ENCODE measurements at regions not wholly inside any gene's neighbourhood (a gene's known extent, or its start where the extent isn't known, plus 50 kb on each side); places are given as distances from the start of the nearest gene placed in this dataset.

DNA sequence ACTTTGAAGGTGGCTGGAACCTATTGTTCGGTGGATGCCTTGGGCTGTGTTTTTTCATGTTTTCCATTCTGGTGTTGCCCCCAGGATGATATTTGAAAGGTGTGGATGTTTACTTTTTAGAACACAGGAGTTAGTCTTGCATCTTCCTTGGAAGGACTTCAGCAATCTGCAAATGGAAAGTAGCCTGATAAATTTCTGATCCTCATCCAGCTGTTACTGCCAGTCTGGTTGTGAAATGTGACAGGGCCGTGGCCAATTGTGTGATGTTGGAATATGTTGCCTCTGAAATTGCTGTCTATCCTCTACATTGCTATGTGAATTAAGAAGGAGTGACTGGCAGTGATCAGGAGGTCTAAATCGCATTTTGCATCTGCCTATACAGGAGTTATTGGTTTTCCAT lies 382.5 kb upstream of the C2CD4B start:
- DNase-seq (ENCODE audit: low spot score): no peak

DNA sequence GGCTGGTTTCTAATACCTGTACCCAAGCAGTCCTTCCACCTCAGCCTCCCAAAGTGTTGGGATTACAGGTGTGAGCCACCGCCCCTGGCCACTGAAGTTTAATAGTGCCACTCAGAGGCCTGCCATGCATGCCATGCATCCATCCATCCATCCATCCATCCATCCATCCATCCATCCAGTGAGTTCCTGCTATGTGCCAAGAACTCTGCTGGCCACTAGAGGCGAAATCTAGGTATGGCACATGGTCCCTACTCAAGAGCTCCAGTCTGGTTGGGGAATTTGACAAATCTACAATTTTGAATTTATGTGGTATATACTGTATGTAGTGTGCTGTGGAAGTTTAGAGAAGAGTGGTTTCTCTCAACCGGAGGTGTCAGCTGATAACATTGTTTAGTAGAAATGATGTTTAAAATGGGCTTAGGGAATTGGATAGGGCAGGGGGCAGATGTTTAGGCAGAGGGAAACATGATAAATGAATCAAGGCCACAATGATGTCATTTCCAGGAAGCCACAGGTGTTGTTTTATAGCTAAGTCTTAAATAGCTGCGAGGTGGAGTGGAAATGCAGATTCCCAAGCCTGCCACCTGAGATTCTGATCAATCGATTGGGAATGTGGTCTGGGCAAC lies 384.4 kb upstream of the C2CD4B start:
- DNase-seq (ENCODE audit: low spot score): peak; percentile 64

DNA sequence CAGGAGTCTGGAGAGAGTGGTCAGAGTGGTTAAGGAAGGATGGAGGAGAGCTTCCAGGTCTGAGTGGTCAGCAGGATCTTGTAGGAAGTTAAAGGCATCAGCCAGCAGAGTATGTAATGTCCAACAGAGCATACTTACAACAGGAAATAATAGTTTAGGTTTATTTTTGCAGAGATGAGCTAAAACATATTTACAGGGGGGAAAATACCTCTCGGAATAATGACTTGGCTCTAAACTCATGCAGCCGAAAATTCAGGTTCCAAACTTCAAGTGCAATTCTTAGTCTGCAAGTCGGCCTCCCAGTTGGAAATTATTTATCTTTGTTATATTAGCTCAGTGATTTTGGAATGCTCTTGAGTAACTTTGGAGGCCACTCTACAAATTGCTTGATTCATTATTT lies 385.0 kb upstream of the C2CD4B start:
- no peak for DNase-seq (ENCODE audit: low spot score)

DNA sequence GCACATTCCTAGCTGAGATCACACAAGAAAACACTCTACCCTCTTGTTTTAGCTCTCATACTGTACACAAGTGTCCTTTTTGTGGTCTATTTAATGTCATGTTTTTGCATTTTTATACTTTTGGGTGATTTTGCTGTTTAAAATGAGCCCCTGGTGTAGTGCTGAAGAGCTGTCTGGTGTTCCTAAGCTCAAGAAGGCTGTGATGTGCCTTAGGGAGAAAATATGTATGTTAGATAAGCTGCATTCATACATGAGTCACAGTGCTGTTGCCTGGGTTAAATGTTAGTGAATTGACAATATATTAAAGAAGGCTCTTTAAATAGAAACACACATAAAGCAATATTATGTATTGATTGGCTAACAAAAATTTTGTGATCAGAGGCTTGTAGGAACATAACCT lies 387.4 kb upstream of the C2CD4B start:
- DNase-seq (ENCODE audit: low spot score): no peak

DNA sequence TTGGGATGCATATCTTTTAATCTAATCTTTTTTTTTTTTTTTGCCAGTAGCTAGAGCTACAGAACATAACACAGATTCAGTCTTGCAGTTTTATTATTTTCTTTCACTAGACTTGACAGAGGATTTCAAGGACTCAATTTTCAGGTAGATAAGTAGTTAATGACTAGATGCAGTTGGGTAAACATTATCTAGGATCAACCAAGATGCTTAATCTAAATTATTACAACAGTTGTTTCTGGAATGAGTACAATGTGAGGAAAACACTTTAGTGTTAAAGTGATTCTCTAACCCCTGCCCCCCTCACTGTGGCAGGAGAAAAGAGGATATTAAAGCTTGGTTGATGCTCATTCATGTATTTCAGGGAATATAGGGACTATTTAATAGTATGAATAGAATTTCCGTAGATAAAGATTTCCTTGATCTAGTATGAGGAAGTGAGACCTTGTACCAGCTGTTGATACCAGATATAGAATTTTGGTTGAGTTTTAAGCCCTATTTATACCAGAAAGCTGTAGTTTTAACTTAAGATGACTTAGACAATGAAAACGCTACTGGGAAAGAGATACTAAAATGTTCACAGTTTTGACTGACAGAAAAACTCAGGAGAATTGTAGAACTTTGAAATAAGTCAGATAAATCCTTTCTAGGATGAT lies 389.0 kb upstream of the C2CD4B start:
- no peak for DNase-seq (ENCODE audit: low spot score)

DNA sequence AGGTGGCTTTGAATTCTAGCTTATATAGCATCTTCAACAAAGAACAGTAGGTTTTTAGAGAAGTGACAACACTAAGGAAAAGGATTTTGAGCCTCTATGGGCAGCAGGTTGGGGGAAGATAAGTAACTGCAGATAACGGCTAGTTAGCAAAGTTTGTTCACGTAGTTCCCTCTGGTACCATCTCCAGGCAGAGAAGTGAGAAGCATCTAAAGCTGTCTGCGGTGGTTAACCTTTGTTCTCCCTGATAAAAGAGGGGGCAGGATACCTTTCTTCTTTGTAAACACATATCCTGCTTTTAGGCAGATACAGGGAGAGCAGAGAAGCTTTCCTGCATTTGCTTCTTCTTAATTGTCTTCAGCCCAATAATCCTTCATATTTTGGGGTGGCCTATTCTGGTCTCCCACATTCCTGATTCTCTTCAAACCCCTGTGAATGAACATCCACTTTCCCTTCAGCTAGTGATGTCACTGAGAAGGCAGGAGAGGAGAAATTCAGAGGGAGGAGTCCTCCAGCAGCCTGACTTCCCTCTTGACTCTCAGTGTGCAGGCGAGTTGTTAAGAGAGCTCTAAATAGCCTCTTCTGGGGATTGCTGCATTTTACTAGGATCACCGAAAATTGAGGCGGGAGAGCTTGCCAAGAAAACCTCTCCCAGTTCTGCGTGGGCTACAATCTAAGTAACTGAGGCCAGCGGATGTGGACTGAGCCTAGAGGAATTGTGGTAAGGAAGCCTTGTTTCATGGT lies 393.7 kb upstream of the C2CD4B start:
- DNase-seq (ENCODE audit: low spot score): no peak

DNA sequence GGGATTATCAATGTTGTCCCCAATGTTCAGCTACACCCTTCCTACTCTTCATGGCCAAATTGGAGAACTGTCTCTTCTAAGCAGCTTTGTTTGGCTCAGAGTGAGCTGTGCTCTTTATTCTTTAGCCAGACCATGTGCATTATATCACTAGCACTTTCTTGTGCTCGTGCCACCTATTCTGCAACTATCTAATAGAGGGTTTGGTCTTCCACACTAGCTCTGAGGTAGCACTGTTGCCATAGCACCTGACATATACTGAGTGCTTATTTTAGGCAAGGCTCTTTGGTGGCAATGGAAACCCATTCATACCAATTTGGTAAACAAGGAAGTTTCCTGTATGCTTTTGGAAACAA lies 394.3 kb upstream of the C2CD4B start:
- no peak for DNase-seq (ENCODE audit: low spot score)

DNA sequence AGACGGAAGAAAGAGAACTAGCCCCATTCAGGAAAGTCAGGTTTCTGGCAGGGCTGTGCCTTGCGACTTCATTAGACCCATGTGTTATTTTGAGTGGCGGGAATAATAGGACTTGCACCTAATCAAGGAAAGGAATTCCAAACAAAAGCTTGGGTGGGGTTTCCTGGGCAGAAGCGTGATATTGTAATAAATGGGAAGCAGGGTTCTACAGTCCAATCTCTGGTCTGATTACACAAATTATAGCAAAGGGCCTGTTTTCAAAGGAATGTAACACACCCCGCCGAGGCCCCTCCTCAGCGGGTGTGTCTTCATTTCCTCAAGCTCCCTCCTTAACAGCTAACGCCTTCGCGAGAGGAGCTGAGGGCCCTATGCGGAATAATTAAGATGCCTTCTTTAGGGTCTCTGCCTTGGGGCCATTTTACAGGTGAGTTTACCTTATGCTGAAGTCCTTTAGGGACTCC lies 396.0 kb upstream of the C2CD4B start:
- DNase-seq (ENCODE audit: low spot score): no peak

DNA sequence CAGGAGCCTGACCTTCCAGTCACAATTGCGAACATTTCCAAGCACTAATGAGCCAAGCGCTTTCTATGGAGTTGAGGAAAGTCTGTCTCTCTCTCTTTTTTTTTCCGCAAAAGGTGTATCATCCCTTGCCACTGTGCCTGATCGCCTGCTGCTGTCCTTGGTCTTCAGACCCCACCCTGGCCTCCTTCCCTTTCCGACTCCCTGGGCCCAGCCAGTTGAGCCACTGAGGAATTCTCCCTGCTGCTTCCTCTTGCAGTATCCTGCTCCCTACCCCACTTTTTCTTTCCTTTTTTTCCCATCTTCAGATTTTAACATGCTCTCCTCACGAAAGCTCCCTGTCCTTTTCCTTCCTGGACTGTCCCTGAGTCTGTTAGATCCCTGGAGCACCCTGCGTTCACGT lies 396.5 kb upstream of the C2CD4B start:
- no peak for DNase-seq (ENCODE audit: low spot score)

DNA sequence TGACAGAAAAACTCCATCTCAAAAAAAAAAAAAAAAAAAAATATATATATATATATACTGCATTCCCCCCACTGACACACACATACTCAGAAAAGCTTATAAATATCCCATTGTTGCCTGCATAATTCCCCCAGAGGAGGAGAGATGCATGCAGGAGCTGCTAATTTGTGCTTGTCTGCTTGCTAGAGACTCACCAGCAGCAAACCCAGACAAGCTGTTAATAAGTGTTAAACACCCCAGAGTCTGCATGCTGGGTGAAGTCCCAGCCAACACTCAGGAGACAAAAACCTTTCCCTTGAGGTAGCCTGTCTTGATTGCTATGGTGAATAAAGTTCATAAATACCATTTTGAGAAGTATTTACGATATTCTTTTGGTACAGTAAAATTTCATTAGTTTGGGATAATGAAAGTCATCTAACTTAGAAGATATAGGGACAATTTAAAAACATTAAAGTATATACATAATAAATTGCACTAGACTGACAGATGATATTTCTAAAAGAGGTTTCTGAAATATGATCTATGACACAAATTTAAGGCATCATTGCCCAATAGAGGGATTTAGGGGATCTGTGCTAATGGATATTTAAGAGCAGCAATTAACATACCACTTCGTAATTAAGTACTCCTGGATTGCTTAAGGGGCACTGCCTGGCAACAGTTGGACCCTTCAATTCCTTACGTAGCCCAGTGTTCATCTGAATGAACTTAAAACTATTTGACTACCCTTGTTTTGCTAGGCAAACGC lies 400.0 kb upstream of the C2CD4B start:
- DNase-seq (ENCODE audit: low spot score): no peak

DNA sequence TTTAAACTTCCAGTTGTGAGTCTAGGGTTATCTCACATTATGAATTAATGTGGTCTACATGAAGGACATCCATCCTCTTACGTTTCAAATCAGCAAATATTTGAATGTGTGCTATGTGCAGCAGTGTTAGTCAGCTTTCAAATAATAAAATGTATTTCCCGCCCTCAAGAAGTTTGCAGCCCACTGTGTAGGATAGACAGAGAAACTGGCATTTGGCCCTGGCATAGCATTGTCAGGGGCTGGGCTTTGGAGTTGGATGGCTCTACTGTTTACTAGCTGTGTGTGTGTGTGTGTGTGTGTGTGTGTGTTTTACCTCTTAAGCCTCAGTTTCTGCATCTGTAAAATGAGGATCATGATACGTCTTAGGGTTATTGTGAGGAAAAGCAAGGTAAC lies 400.5 kb upstream of the C2CD4B start:
- DNase-seq (ENCODE audit: low spot score): no peak

DNA sequence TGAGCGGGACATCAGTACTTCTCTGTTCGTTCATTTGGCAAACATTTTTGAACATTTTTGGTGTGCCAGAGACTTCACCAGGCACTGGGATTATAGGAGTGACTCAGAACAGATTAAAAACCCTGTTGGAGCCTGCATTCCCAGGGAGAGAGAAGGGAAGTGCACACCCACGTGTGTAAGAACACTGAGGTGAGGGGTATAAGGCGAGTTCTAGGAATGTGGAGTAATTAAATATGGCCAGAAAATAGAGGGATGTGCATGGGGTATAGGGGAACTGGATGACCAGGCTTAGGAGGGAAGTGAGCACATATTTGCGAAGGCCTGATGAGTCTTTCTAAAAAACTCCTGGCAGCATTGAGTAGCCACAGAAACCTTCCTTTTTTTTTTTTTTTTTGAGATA lies 401.2 kb upstream of the C2CD4B start:
- no peak for DNase-seq (ENCODE audit: low spot score)

DNA sequence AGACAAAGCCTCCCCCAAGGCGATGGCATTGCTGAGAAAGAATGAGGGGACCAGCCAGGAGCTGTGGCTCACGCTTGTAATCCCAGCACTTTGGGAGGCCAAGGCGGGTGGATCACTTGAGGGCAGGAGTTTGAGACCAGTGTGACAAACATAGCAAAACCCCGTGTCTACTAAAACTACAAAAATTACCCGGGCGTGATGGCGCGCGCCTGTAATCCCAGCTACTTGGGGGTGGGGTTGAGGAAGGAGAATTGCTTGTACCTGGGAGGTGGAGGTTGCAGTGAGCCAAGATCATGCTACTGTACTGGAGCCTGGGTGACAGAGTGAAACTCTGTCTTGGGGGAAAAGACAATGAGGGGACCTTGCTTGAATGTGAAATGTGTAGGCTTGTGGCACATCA lies 402.4 kb upstream of the C2CD4B start:
- no peak for DNase-seq (ENCODE audit: low spot score)

DNA sequence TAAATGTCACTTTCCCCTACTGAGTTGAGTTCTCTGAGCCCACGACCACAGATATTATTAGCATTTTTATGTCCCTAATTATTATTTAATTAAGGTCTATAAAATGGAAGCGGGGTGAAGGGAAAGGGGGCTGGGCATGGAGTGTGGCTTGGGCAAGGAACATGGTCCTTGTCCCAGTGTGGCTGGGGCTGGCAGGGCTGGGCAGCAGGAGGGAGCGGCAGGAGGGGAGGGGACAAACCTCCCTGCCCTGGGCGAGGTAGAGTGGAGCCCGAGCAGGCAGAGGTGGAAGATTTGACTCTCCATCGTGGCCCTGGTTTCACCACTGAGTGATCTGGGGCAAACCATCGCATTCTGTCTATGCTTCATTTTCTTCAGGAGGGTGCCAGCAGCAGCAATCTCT lies 402.9 kb upstream of the C2CD4B start:
- DNase-seq (ENCODE audit: low spot score): no peak

DNA sequence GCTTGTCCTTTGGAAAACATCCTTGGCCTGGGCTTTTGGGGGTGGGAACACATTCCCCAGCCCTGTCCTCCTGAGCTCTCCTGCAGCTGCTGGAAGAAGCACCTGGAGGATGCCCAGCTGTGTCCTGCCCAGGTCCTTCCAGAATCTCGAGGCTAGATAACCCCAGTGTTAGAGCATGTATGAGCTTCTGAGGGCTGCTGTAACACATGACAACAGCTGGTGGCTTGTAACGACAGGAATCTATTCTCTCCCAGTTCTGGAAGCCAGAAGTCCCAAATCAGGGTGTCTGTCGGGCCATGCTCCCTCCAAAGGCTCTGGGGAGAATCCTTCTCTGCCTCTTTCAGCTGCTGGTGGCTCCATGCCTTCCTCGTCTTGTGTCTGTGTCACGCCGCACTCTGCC lies 403.6 kb upstream of the C2CD4B start:
- DNase-seq (ENCODE audit: low spot score): no peak

DNA sequence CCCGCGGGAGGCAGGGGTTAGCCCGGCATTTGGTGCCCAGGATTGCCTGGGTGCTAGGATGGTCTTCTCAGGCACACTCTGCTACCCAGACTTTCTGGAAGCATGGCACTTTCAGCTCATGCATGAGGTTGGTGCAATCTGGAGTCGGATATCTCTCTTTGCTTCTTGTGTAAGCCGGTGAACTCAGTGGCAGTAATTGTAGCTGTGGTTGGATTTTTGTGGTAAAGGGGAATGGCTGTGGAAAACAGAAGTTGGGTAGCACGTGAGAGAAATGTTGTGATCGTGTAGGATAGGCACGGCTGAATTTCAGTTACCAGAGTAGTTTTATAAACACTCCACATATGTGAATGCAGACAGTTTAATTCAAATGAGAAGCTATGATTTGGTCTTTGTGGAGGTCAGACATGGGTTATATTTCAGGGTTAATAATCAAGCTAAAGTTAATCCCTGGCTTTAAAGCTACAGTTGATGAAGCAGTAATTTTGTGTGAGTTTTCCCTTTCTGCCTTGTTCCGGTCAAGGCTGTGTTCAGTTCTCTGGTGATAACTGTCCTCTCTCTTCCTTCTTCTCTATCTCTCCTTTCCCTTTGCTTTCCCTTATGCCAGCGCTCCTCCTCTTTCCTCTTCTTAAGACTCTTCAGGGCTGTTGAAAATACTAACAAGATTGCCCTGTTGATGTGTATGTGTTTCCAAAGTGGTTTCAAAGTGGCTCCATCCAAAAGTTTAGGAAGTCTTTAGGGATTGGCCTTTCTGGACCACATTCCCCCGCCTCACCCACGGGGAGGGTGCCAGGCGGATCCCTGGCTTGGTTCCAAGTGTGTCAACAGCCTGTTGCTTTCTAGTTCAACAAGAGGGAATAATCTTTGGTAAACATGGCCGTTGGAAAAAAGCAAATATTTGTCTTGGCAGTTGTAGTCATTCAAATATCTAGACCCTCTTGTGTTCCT lies 404.6 kb upstream of the C2CD4B start:
- DNase-seq (ENCODE audit: low spot score): no peak

DNA sequence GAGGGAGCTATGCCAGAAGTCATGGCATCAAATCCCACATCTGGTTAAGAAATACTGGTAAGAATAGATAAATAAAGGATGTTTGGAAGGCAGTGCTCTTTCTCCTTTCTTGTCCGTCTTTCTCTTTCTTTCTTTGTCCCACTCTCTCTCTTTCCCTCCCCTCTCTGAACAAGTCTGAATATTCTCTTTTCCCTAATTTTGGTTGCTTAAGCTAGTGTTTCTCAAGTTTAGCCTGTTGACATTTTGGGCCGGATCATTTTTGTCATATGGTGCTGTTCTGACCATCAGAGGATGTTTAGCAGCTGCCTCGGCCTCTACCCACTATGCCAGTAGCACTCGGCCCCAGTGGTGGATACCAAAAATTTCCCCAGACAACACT lies 405.3 kb upstream of the C2CD4B start:
- DNase-seq (ENCODE audit: low spot score): no peak

DNA sequence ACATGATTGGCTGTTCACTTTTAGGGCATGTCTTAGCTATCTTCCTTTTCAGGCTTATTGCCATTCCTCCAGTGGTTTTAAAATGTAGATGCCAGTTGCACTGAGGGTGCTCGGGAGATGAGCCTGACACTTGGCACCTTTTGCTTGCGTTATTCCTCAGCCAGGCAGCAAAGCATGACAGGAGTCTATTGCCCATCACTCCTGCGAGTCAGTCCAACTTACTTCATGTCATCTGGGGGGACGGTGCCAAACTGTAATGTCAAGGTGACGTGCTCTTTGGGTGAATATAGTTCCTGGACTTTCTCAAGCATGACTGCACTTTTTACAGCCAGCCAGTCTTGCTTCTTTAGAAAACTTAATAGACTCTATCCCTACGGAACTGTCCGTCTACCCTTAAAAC lies 406.0 kb upstream of the C2CD4B start:
- no peak for DNase-seq (ENCODE audit: low spot score)

DNA sequence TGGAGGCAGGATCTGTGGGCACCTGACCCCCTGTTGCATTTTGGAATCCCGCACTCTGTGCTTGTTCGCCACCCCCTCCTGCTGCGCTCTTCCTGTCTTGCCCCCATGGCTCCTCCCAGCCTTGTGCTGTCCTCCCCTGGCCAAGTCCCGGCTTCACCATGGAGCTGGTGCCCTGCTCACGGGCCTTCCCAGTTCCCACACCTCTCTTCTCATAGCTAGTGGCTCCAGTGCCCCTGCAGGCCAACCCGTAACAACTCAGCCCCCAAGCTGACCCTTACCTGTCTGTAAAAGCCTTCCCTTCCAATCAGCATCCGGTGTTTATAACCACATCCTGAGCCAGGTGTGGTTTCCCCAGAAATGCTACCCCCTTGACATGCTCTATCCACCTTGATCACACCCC lies 407.7 kb upstream of the C2CD4B start:
- no peak for DNase-seq (ENCODE audit: low spot score)

DNA sequence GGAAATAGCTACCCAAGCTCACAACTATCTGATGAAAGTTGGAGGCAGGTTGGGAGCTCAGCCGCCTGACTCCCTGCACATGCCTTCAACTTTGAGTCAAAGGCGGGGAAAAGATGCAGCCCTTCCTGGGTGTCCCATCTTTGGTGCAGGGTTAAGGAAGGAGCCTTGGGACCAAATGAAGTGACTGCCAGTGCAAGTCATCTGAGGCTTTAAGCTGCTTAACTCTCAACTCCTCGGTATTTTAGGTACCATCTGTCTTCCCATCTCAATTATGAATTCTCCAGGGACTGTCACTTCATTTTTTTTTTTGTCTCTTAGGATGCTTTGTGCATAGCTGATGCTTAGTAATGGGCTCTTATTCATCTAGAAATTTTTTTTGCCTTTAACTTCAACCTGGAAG lies 408.8 kb upstream of the C2CD4B start:
- no peak for DNase-seq (ENCODE audit: low spot score)

DNA sequence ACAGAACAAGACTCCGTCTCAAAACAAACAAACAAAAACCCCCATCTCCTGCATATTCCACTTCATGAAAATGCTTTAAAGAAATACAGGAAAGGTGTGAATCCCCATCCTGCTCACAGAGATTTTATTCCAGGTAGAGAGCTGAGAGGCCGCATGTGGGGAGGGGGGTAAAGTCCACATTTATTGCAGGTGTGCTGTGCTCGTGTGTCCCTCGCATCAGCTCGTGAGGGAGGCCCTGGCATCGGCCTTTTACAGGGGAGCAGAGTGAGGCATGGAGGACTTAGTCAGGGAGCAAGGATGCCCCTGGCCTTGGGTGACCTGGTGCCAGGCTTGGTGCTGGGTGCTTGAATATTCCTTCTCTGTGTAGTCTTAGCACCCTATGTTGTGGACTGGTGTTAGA lies 413.5 kb upstream of the C2CD4B start:
- no peak for DNase-seq (ENCODE audit: low spot score)

DNA sequence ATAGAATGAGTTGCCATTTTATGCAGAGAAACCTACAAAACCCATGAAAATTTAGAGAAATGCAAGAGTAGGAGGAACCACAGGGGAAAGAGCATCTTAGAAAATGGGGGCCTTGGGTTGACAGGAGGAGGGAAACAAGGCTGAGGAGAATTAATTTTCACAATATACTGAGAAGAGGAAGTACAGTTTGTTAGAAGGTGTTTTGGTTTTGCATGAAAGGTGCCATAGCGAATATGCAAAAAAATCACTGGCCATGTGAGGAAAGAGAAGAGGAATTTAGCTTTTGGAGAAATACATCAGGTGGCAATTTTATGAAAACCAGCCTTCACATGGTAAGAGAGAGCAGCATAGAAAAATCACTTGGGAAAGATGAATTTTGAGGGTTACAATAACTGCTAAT lies 413.9 kb upstream of the C2CD4B start:
- DNase-seq (ENCODE audit: low spot score): no peak
